ENCODE measurements at regions not wholly inside any gene's neighbourhood (a gene's known extent, or its start where the extent isn't known, plus 50 kb on each side); places are given as distances from the start of the nearest gene placed in this dataset.
"Not testable (repeated sequence)": the region's sequence is repeated elsewhere in the genome, so short reads cannot be mapped to it uniquely, and the experiment has no call there.

GRCh38 chr2:12569929-12570328, 146.8 kb upstream of the TRIB2 start:
- DNase-seq, result not testable (repeated sequence)

- DNase-seq, result no peak
Measured at GRCh38 chr2:12577091-12577490, 139.6 kb upstream of the TRIB2 start.

- no peak for DNase-seq
Measured at GRCh38 chr2:12577567-12578253, 139.0 kb upstream of the TRIB2 start.

GRCh38 chr2:12579018-12579417, 137.7 kb upstream of the TRIB2 start:
- DNase-seq, result no peak

- DNase-seq, result no peak
Measured at GRCh38 chr2:12584338-12584737, 132.4 kb upstream of the TRIB2 start.

GRCh38 chr2:12585784-12586183, 131.0 kb upstream of the TRIB2 start:
- no peak for DNase-seq

GRCh38 chr2:12587228-12587627, 129.5 kb upstream of the TRIB2 start:
- no peak for DNase-seq

GRCh38 chr2:12587729-12588522, 128.8 kb upstream of the TRIB2 start:
- no peak for DNase-seq

GRCh38 chr2:12588986-12589385, 127.8 kb upstream of the TRIB2 start:
- DNase-seq, result no peak

- DNase-seq, result no peak
Measured at GRCh38 chr2:12589802-12590320, 126.9 kb upstream of the TRIB2 start.

GRCh38 chr2:12592296-12592695, 124.4 kb upstream of the TRIB2 start:
- DNase-seq, result no peak

- no peak for DNase-seq
Measured at GRCh38 chr2:12594590-12594989, 122.1 kb upstream of the TRIB2 start.

- no peak for DNase-seq
Measured at GRCh38 chr2:12596771-12597170, 120.0 kb upstream of the TRIB2 start.

- no peak for DNase-seq
Measured at GRCh38 chr2:12597610-12598009, 119.1 kb upstream of the TRIB2 start.

- DNase-seq, result no peak
Measured at GRCh38 chr2:12602661-12603060, 114.1 kb upstream of the TRIB2 start.

- no peak for DNase-seq
Measured at GRCh38 chr2:12603781-12604295, 112.9 kb upstream of the TRIB2 start.

- DNase-seq, result no peak
Measured at GRCh38 chr2:12604341-12604740, 112.4 kb upstream of the TRIB2 start.

- no peak for DNase-seq
Measured at GRCh38 chr2:12605366-12605765, 111.4 kb upstream of the TRIB2 start.

GRCh38 chr2:12605936-12606335, 110.8 kb upstream of the TRIB2 start:
- DNase-seq, result no peak

- no peak for DNase-seq
Measured at GRCh38 chr2:12606472-12607000, 110.2 kb upstream of the TRIB2 start.

GRCh38 chr2:12607971-12608370, 108.8 kb upstream of the TRIB2 start:
- no peak for DNase-seq

- DNase-seq, result no peak
Measured at GRCh38 chr2:12610314-12610713, 106.4 kb upstream of the TRIB2 start.

GRCh38 chr2:12612168-12612567, 104.6 kb upstream of the TRIB2 start:
- DNase-seq, result no peak

- no peak for DNase-seq
Measured at GRCh38 chr2:12612671-12613070, 104.1 kb upstream of the TRIB2 start.
